ENCODE measurements at regions not wholly inside any gene's neighbourhood (a gene's known extent, or its start where the extent isn't known, plus 50 kb on each side); places are given as distances from the start of the nearest gene placed in this dataset.

- TF ChIP-seq CTCF (IDR thresholded peaks at IDR 0.05 in 8 of 11, conservative IDR thresholded peaks at IDR 0.05 in 3 of 11) (no peak), POLR2AphosphoS5 (IDR thresholded peaks at IDR 0.05) (no peak), POLR2A (IDR thresholded peaks at IDR 0.05) (no peak)
Observed at GRCh38 chr2:126826491-126826890, 72.2 kb upstream of the TEX51 start.
